SK-N-SH (cell line): ENCODE measurements at regions not wholly inside any gene's neighbourhood (a gene's known extent, or its start where the extent isn't known, plus 50 kb on each side); places are given as distances from the start of the nearest gene placed in this dataset.

Experiments used
- CTCF ChIA-PET: fragments of 300-600, 350-600 bp; formaldehyde crosslinking; extraction: SDS; loops from one replicate; lab custom pipeline; 2021; lab: Yijun Ruan, JAX
- POLR2A ChIA-PET: fragments of 350-600 bp; sonication (Branson Sonifier 250); formaldehyde crosslinking; extraction: SDS; loops from one replicate; lab custom pipeline; 2020; ENCODE audit warnings: antibody characterized with exemption, inconsistent platforms; lab: Yijun Ruan, JAX
- DNase-seq: peaks from one replicate; pipeline ENCODE4 v3.0.0; 2012
- H2AFZ ChIP-seq: fragments of 200-600 bp; sonication (generic); 2 replicates; pipeline ENCODE4 v1.8.1; 2016; ENCODE audit warnings: antibody characterized with exemption, mild to moderate bottlenecking, low read depth
- H3F3A ChIP-seq: fragments of 200-600 bp; sonication (generic); replicated peaks from 2 replicates; pipeline ENCODE3; 2016; ENCODE audit warnings: antibody characterized with exemption, mild to moderate bottlenecking; ENCODE audit not compliant: insufficient read depth
- H3K27ac ChIP-seq, 2 experiments: fragments of 200-500 bp in 1 of 2; fragments of 200-600 bp in 1 of 2; sonication (Bioruptor generic) in 1 of 2; sonication (generic), shearing (Covaris generic) in 1 of 2; 2 replicates each; pipeline versions ENCODE4 v1.5.1 to v1.6.1; 2014 to 2016; ENCODE audit warnings: low read depth in 2 of 2, inconsistent platforms in 1 of 2, low read length in 1 of 2, mild to moderate bottlenecking in 1 of 2, mixed read lengths in 1 of 2
- H3K27me3 ChIP-seq: fragments of 200-600 bp; sonication (generic), shearing (Covaris generic); 2 replicates; pipeline ENCODE4 v1.6.1; 2016; ENCODE audit warnings: mixed run types; ENCODE audit not compliant: insufficient read depth
- H3K36me3 ChIP-seq, 2 experiments: fragments of 200-500 bp in 1 of 2; fragments of 200-600 bp in 1 of 2; sonication (Bioruptor generic) in 1 of 2; sonication (generic) in 1 of 2; replicated peaks in 1 of 2; 2 replicates each; pipeline versions ENCODE3 to v1.5.1; 2014 to 2016; ENCODE audit warnings: low read length in 1 of 2, mild to moderate bottlenecking in 1 of 2; ENCODE audit not compliant: insufficient read depth in 2 of 2, control insufficient read depth in 1 of 2
- H3K4me1 ChIP-seq, 2 experiments: fragments of 200-500 bp in 1 of 2; fragments of 200-600 bp in 1 of 2; sonication (Bioruptor generic) in 1 of 2; sonication (generic), shearing (Covaris generic) in 1 of 2; 2 replicates each; pipeline versions ENCODE4 v1.5.1 to v1.6.1; 2014 to 2016; ENCODE audit warnings: low read depth in 1 of 2, low read length in 1 of 2, mixed run types in 1 of 2; ENCODE audit not compliant: insufficient read depth in 2 of 2, control insufficient read depth in 1 of 2
- H3K4me2 ChIP-seq: fragments of 200-600 bp; sonication (generic), shearing (Covaris generic); 2 replicates; pipeline ENCODE4 v1.6.1; 2017; ENCODE audit warnings: mixed run types
- H3K4me3 ChIP-seq, 2 experiments: fragments of 200-500 bp in 1 of 2; fragments of 200-600 bp in 1 of 2; sonication (Bioruptor generic) in 1 of 2; sonication (generic), shearing (Covaris generic) in 1 of 2; 2 replicates each; pipeline versions ENCODE4 v1.5.1 to v1.8.1; 2014 to 2016; ENCODE audit warnings: low read depth in 2 of 2, inconsistent platforms in 1 of 2, low read length in 1 of 2, mild to moderate bottlenecking in 1 of 2, mixed read lengths in 1 of 2, moderate library complexity in 1 of 2
- H3K79me2 ChIP-seq: fragments of 200-600 bp; sonication (generic); 2 replicates; pipeline ENCODE4 v1.8.1; 2017; ENCODE audit warnings: mild to moderate bottlenecking; ENCODE audit not compliant: insufficient read depth
- H3K9ac ChIP-seq: fragments of 200-600 bp; sonication (generic); 2 replicates; pipeline ENCODE4 v1.6.1; 2017; ENCODE audit warnings: mixed run types
- H3K9me2 ChIP-seq: fragments of 200-600 bp; sonication (generic); 2 replicates; pipeline ENCODE4 v1.6.1; 2017; ENCODE audit warnings: mixed run types
- H3K9me3 ChIP-seq: fragments of 200-600 bp; sonication (generic); 2 replicates; pipeline ENCODE4 v1.6.1; 2017; ENCODE audit warnings: mixed run types, mild to moderate bottlenecking, moderate library complexity
- H4K20me1 ChIP-seq: fragments of 200-600 bp; sonication (generic); 2 replicates; pipeline ENCODE4 v1.6.1; 2017; ENCODE audit warnings: mild to moderate bottlenecking, mixed run types; ENCODE audit not compliant: insufficient read depth
- CHD2 ChIP-seq: fragments of 150-350 bp; IDR thresholded peaks from 2 replicates; pipeline ENCODE4 v1.6.1; 2018; ENCODE audit warnings: low read length; ENCODE audit not compliant: partially characterized antibody
- ELF1 ChIP-seq: IDR thresholded peaks from 2 replicates; pipeline ENCODE4 v1.4.0; 2012
- EP300 ChIP-seq, 2 experiments: IDR thresholded peaks; 2 replicates each; pipeline versions ENCODE4 v1.4.0 to v1.6.1; 2012; ENCODE audit warnings: borderline replicate concordance in 1 of 2, low read depth in 1 of 2, low read length in 1 of 2
- FOXJ3 ChIP-seq: sonication (generic); formaldehyde crosslinking; IDR thresholded peaks from 2 replicates; pipeline ENCODE4 v1.5.1; 2020; ENCODE audit warnings: mild to moderate bottlenecking, missing genetic modification reagents
- FOXM1 ChIP-seq: IDR thresholded peaks from 2 replicates; pipeline ENCODE4 v1.4.0; 2012; ENCODE audit warnings: low read depth, mild to moderate bottlenecking
- IRF3 ChIP-seq: fragments of 150-350 bp; IDR thresholded peaks from 2 replicates; pipeline ENCODE4 v1.6.1; 2016; ENCODE audit warnings: mild to moderate bottlenecking, low read depth, low read length
- JUND ChIP-seq: IDR thresholded peaks from 2 replicates; pipeline ENCODE4 v1.4.0; 2012
- MXI1 ChIP-seq: IDR thresholded peaks from 2 replicates; pipeline ENCODE4 v1.6.1; 2012; ENCODE audit warnings: mild to moderate bottlenecking, low read depth, low read length, improper control_type of control experiment
- NFIC ChIP-seq: IDR thresholded peaks from 2 replicates; pipeline ENCODE4 v1.4.0; 2012; ENCODE audit warnings: borderline replicate concordance
- RAD21 ChIP-seq: IDR thresholded peaks from 2 replicates; pipeline ENCODE4 v1.6.1; 2012; ENCODE audit warnings: mild to moderate bottlenecking, low read length
- RCOR1 ChIP-seq: fragments of 150-350 bp; IDR thresholded peaks from 2 replicates; pipeline ENCODE4 v1.6.1; 2017; ENCODE audit warnings: antibody characterized with exemption, low read length
- USF2 ChIP-seq: fragments of 150-350 bp; IDR thresholded peaks from 2 replicates; pipeline ENCODE4 v1.6.1; 2017; ENCODE audit warnings: antibody characterized with exemption, low read length, low read depth, borderline replicate concordance
- ZBTB33 ChIP-seq: IDR thresholded peaks from 2 replicates; pipeline ENCODE4 v1.4.0; 2012; ENCODE audit warnings: low read depth, borderline replicate concordance
- WGBS: methylation state at CpG from one replicate; pipeline ENCODE4 v1.1.6; 2017; ENCODE audit warnings: low lambda C conversion rate; 5-methylcytosine and 5-hydroxymethylcytosine counted together
- TF ChIP-seq, protein P1 (sequence below): fragments of 200-600 bp; sonication (generic); IDR thresholded peaks from 2 replicates; pipeline ENCODE4 v1.6.1; 2017; ENCODE audit warnings: antibody characterized with exemption, mild to moderate bottlenecking, moderate library complexity
- TF ChIP-seq, protein P2 (sequence below): IDR thresholded peaks from 2 replicates; pipeline ENCODE4; 2012

- TF ChIP-seq, protein P1, sequence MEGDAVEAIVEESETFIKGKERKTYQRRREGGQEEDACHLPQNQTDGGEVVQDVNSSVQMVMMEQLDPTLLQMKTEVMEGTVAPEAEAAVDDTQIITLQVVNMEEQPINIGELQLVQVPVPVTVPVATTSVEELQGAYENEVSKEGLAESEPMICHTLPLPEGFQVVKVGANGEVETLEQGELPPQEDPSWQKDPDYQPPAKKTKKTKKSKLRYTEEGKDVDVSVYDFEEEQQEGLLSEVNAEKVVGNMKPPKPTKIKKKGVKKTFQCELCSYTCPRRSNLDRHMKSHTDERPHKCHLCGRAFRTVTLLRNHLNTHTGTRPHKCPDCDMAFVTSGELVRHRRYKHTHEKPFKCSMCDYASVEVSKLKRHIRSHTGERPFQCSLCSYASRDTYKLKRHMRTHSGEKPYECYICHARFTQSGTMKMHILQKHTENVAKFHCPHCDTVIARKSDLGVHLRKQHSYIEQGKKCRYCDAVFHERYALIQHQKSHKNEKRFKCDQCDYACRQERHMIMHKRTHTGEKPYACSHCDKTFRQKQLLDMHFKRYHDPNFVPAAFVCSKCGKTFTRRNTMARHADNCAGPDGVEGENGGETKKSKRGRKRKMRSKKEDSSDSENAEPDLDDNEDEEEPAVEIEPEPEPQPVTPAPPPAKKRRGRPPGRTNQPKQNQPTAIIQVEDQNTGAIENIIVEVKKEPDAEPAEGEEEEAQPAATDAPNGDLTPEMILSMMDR = peak; percentile 49
- no peak for TF ChIP-seq NFIC
- TF ChIP-seq, protein P2, sequence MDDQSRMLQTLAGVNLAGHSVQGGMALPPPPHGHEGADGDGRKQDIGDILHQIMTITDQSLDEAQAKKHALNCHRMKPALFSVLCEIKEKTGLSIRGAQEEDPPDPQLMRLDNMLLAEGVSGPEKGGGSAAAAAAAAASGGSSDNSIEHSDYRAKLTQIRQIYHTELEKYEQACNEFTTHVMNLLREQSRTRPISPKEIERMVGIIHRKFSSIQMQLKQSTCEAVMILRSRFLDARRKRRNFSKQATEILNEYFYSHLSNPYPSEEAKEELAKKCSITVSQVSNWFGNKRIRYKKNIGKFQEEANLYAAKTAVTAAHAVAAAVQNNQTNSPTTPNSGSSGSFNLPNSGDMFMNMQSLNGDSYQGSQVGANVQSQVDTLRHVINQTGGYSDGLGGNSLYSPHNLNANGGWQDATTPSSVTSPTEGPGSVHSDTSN = no peak
- TF ChIP-seq USF2 = no peak
- no peak for TF ChIP-seq FOXJ3 (CRISPR knock-in tag)
- TF ChIP-seq IRF3 = no peak
- TF ChIP-seq EP300 (IDR thresholded peaks at IDR 0.05; ENCODE audit: borderline replicate concordance in 1 of 2, low read depth in 1 of 2, low read length in 1 of 2) = no peak
- TF ChIP-seq, all 33 proteins: peak for 3
Measured at GRCh38 chr18:43789234-43790000, 512.1 kb upstream of the SYT4 start (continued).

DNA sequence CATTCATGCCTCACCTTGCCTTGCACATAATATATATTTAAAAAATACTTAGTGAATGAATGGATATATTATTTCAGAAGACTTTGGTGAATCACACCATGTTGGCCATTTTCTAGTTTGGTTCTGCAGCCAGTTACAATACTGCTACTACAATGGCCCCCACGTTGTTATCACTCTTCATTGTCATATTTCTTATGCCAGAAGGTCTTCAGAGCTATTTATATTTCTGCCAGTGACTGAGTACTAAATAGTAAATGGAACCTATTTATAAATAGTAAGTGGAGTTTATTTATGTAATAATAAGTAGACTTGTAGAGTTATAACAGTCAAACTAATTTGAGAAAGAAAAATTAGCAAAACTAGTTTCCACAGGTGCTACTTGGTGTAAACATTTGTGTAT lies 516.6 kb upstream of the SYT4 start:
- Histone ChIP-seq H3K79me2 (no peaks in the 10 kb centered on the region), H3F3A (no peaks in the 10 kb centered on the region), H3K4me3 (no peak overlapping the region), H3K9me2 (no peaks in the 10 kb centered on the region), H3K27me3 (no peaks in the 10 kb centered on the region), H3K27ac (no peak overlapping the region), H3K4me2 (no peak overlapping the region), H2AFZ (no peak overlapping the region), H3K4me1 (no peaks in the 10 kb centered on the region; a peak in 1 of 4 replicates), H3K9ac (no peak overlapping the region), H4K20me1 (no peaks in the 10 kb centered on the region), H3K9me3 (no peaks in the 10 kb centered on the region; the same call in 1 of the 2 replicates), H3K36me3 (no peaks in the 10 kb centered on the region)
- no peak for DNase-seq
- TF ChIP-seq NFIC (no peak), ZBTB33 (no peak), RAD21 (no peak), ELF1 (no peak), CHD2 (no peak), MXI1 (no peak), JUND (no peak), RCOR1 (no peak), FOXM1 (no peak)
- ChIA-PET POLR2A (no interaction called here), CTCF (no interaction called here)
- WGBS = 31% methylated on average over 1 of the region's 1 CpG
